ENCODE measurements at regions not wholly inside any gene's neighbourhood (a gene's known extent, or its start where the extent isn't known, plus 50 kb on each side); places are given as distances from the start of the nearest gene placed in this dataset.

DNA sequence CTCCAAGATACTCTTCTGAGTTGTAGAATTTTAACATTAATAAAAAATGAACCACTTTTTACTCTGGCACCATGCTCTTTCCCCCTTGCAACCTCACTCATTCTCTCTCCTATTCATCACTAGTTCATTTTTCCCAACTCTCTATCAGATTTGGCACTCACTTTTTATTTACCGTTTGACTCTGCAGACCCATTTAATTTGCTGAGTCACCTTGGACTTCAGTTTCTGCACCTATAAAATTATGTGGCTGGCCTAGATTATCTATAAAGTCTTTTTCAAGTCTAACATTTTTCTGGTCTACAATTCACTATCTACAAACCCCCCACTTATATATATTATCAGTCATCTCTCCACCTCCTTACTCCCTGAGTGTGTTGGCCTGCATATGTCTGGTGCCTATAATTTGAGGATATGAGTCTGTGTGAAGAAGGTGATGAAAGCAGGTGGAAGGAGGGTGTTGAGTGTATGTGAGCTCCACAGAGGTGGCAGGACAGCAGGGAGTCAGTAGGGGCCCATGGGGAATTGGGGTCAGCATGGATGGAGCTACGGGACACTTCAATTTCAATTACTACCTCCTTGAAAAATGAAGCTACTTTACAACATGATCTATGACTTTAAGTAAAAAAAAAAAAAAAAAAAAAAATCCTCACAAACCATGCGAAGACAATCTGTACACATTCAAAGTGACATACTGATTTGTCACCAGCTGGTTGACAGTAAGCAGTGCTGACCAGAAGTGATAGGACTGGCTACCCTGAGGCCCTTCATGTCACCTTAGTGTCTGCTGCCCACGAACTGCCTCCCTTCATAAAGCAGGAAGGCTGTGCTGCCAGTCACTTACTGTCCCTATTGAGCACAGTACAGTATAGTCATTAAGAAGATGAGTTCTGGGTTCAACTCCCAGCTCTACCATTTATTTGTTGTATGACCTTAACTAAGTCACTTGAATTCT lies 334.2 kb upstream of the IL12A start:
- ATAC-seq = no peak
- H3K27ac ChIP-seq = no peak overlapping the region
- H3K27me3 ChIP-seq = no peaks in the 10 kb centered on the region
- no peaks in the 10 kb centered on the region for H3K9me3 ChIP-seq
- H3K4me1 ChIP-seq = no peaks in the 10 kb centered on the region
- no peak for TF ChIP-seq POLR2AphosphoS5 (IDR thresholded peaks at IDR 0.05)
- TF ChIP-seq POLR2A (IDR thresholded peaks at IDR 0.05) = no peak
- no peak overlapping the region for H3K4me3 ChIP-seq
- WGBS, 2 donors (ENCODE audit: low coverage in 1 of 2) = 62 to 86% methylated on average over 3 of the region's 4 CpGs
- H3K36me3 ChIP-seq = no peaks in the 10 kb centered on the region

DNA sequence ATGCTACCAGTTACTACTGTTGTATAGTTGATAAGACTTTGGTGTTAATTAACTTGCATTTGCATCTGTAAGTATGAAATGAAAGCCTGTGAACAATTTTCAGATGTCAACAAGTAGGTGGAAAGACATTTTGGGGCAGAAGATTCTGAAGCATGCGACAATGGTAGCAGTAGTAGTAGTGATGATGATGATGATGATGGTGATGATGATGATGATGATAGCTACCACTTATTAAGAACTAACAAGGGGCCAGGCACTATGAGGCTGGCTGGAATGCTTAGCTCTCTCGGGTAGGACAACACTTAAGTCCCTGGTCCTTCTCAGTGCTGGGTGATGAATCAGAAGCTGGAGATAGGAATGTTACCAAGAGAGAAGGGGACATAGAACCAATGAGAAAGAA lies 333.4 kb upstream of the IL12A start:
- Histone ChIP-seq H3K27me3 (no peaks in the 10 kb centered on the region), H3K4me1 (no peaks in the 10 kb centered on the region), H3K9me3 (no peaks in the 10 kb centered on the region), H3K4me3 (no peak overlapping the region), H3K27ac (no peak overlapping the region), H3K36me3 (no peaks in the 10 kb centered on the region)
- TF ChIP-seq EP300 (IDR thresholded peaks at IDR 0.05) (no peak), POLR2A (IDR thresholded peaks at IDR 0.05) (no peak), POLR2AphosphoS5 (IDR thresholded peaks at IDR 0.05) (no peak), CTCF (IDR thresholded peaks at IDR 0.05) (no peak)
- no peak for ATAC-seq
- 93 to 97% methylated on average over 2 of the region's 2 CpGs for WGBS, 2 donors (ENCODE audit: low coverage in 1 of 2)

GRCh38 chr3:159657176-159657575 lies 331.5 kb upstream of the IL12A start:
- WGBS, 2 donors (ENCODE audit: low coverage in 1 of 2) = 43 to 54% methylated on average over 3 of the region's 3 CpGs

GRCh38 chr3:159657629-159658028 lies 331.0 kb upstream of the IL12A start:
- H3K27me3 ChIP-seq = no peaks in the 10 kb centered on the region
- ATAC-seq = no peak
- H3K27ac ChIP-seq = no peak overlapping the region
- TF ChIP-seq POLR2AphosphoS5 (IDR thresholded peaks at IDR 0.05) = no peak
- TF ChIP-seq POLR2A (IDR thresholded peaks at IDR 0.05) = no peak
- TF ChIP-seq EP300 (IDR thresholded peaks at IDR 0.05) = no peak
- TF ChIP-seq CTCF (IDR thresholded peaks at IDR 0.05) = no peak
- no peak overlapping the region for H3K4me3 ChIP-seq
- no peaks in the 10 kb centered on the region for H3K4me1 ChIP-seq
- no peaks in the 10 kb centered on the region for H3K36me3 ChIP-seq
- 85 to 99% methylated on average over 4 of the region's 6 CpGs for WGBS, 2 donors (ENCODE audit: low coverage in 1 of 2)
- peaks cover 0 to 10% (median 0%) of the 10 kb centered on the region in 3 donors for H3K9me3 ChIP-seq

More at GRCh38 chr3:159657176-159657575, 331.5 kb upstream of the IL12A start:
- ATAC-seq = no peak
- TF ChIP-seq POLR2AphosphoS5 (IDR thresholded peaks at IDR 0.05) (no peak), EP300 (IDR thresholded peaks at IDR 0.05) (no peak), CTCF (IDR thresholded peaks at IDR 0.05) (no peak), POLR2A (IDR thresholded peaks at IDR 0.05) (no peak)
- no peak overlapping the region for H3K4me3 ChIP-seq
- peaks cover 0 to 6% (median 0%) of the 10 kb centered on the region in 3 donors for H3K9me3 ChIP-seq
- no peaks in the 10 kb centered on the region for H3K36me3 ChIP-seq
- no peak overlapping the region for H3K27ac ChIP-seq
- no peaks in the 10 kb centered on the region for H3K27me3 ChIP-seq
- H3K4me1 ChIP-seq = no peaks in the 10 kb centered on the region

GRCh38 chr3:159660326-159660725 lies 328.3 kb upstream of the IL12A start:
- no peaks in the 10 kb centered on the region for H3K27me3 ChIP-seq
- H3K9me3 ChIP-seq = peaks cover 0 to 10% (median 0%) of the 10 kb centered on the region in 3 donors
- H3K27ac ChIP-seq = no peak overlapping the region
- H3K36me3 ChIP-seq = no peaks in the 10 kb centered on the region
- TF ChIP-seq POLR2A (IDR thresholded peaks at IDR 0.05) = no peak
- no peak for TF ChIP-seq POLR2AphosphoS5 (IDR thresholded peaks at IDR 0.05)
- TF ChIP-seq CTCF (IDR thresholded peaks at IDR 0.05) = no peak
- TF ChIP-seq EP300 (IDR thresholded peaks at IDR 0.05) = no peak
- no peak overlapping the region for H3K4me3 ChIP-seq
- WGBS, 2 donors (ENCODE audit: low coverage in 1 of 2) = 78 to 87% methylated on average over 3 of the region's 3 CpGs
- no peak for ATAC-seq
- H3K4me1 ChIP-seq = no peaks in the 10 kb centered on the region

All from gastroesophageal sphincter (tissue), 4 donors.